Mucosa of rectum (tissue), 2 donors: ENCODE measurements at regions not wholly inside any gene's neighbourhood (a gene's known extent, or its start where the extent isn't known, plus 50 kb on each side); places are given as distances from the start of the nearest gene placed in this dataset.
A peak's percentile ranks its signal among the peaks of the same experiment; 100 is the strongest.

Source experiments
- H3K27ac ChIP-seq, 2 donors: one replicate each; pipeline ENCODE4 v1.7.0; 2013; ENCODE audit warnings: inconsistent platforms in 2 of 2, low read depth in 2 of 2, low read length in 2 of 2
- H3K27me3 ChIP-seq, 2 donors: one replicate each; pipeline ENCODE4 v1.7.0; 2013; ENCODE audit warnings: low read length in 2 of 2; ENCODE audit not compliant: control insufficient read depth in 2 of 2, insufficient read depth in 2 of 2
- H3K36me3 ChIP-seq, 2 donors: one replicate each; pipeline ENCODE4 v1.7.0; 2013; ENCODE audit warnings: low read length in 2 of 2; ENCODE audit not compliant: control insufficient read depth in 2 of 2, insufficient read depth in 2 of 2
- H3K4me1 ChIP-seq, 2 donors: one replicate each; pipeline ENCODE4 v1.7.0; 2013; ENCODE audit warnings: low read length in 2 of 2, mild to moderate bottlenecking in 1 of 2; ENCODE audit not compliant: control insufficient read depth in 2 of 2, insufficient read depth in 2 of 2
- H3K4me3 ChIP-seq, 2 donors: one replicate each; pipeline ENCODE4 v1.7.0; 2013; ENCODE audit warnings: low read length in 2 of 2
- H3K9ac ChIP-seq, 2 donors: one replicate each; pipeline ENCODE4 v1.7.0; 2013; ENCODE audit warnings: low read length in 2 of 2, low read depth in 1 of 2, mild to moderate bottlenecking in 1 of 2
- H3K9me3 ChIP-seq, 2 donors: one replicate each; pipeline ENCODE4 v1.7.0; 2013; ENCODE audit warnings: low read length in 2 of 2; ENCODE audit not compliant: control insufficient read depth in 2 of 2
- donor health status: healthy.
- donor health status: Normal muscosa, but diverticular disease.

DNA sequence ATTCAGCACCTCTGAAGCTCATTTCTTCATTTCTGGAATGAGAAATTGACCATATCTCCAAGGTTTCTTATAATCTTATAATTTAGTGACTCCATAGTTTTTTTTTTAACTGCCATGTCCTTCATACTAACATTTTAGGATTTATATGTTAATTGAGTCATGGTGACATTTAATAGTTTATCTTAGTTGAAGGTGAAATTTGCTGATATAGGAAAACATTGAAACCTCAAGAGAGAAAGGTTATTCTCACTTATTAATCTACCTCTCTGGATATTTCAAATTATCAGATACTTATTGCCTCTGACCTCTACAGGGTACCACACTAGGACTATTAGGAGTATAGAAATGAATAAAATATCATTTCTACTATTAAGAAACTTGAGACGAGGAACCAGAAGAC is 499.0 kb downstream of the NUP35 start:
- Histone ChIP-seq H3K36me3 (no peaks in the 10 kb centered on the region), H3K9ac (no peak overlapping the region), H3K4me1 (no peaks in the 10 kb centered on the region), H3K27me3 (no peaks in the 10 kb centered on the region), H3K4me3 (no peak overlapping the region), H3K27ac (no peak overlapping the region), H3K9me3 (no peaks in the 10 kb centered on the region)

DNA sequence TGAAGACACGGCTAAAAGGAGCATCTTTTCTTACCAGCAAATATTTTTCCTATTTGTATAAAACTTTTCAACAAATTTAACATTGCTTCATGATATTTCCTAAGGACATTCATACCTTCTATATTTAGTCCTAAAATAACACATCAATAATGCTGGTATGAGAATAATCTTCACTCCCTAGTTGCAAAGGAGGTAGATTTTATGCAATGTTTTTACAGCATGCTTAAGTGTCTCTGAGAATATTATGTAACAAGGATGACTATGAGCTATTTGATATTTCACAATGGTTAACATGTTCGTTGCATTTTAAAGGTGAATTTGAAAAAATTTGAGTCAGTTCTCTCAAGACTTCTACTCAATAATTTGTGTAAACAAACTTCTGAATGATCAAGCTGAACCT is 506.7 kb downstream of the NUP35 start:
- Histone ChIP-seq H3K27me3 (no peaks in the 10 kb centered on the region), H3K36me3 (no peaks in the 10 kb centered on the region), H3K4me1 (no peaks in the 10 kb centered on the region), H3K4me3 (no peak overlapping the region), H3K9me3 (no peaks in the 10 kb centered on the region), H3K27ac (no peak overlapping the region), H3K9ac (no peak overlapping the region)

DNA sequence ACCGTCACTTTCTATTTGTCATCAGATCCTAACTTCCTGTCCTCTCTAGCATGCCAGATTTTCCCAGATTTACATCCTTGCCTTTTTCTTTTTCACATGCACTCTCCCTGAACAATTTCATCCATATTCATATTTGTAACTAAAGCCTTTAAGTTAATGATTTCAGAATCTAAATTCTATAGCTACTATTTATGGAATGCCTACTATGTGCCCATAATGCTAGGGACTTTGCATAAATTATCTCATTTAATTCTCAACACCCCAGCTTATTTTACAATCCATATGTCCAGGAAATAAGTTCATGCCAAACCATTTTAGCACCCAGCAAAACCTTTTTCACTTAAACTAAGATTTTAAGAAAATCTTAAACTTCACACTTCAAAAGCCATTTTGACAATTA is 531.9 kb downstream of the NUP35 start:
- Histone ChIP-seq H3K9me3 (no peaks in the 10 kb centered on the region), H3K36me3 (no peaks in the 10 kb centered on the region), H3K9ac (no peak overlapping the region), H3K27me3 (no peaks in the 10 kb centered on the region), H3K4me3 (no peak overlapping the region), H3K27ac (no peak overlapping the region), H3K4me1 (no peaks in the 10 kb centered on the region)

GRCh38 chr2:183665425-183665824 is 541.2 kb downstream of the NUP35 start:
- Histone ChIP-seq H3K27me3 (no peaks in the 10 kb centered on the region), H3K4me3 (peak overlapping the region; percentile 11 to 25), H3K27ac (no peak overlapping the region), H3K9me3 (no peaks in the 10 kb centered on the region), H3K9ac (no peak overlapping the region), H3K4me1 (no peaks in the 10 kb centered on the region), H3K36me3 (no peaks in the 10 kb centered on the region)

- Histone ChIP-seq H3K9ac (no peak overlapping the region), H3K9me3 (no peaks in the 10 kb centered on the region), H3K4me3 (no peak overlapping the region), H3K27ac (no peak overlapping the region), H3K4me1 (no peaks in the 10 kb centered on the region), H3K36me3 (no peaks in the 10 kb centered on the region), H3K27me3 (no peaks in the 10 kb centered on the region)
Measured at GRCh38 chr2:183666031-183666430, 541.8 kb downstream of the NUP35 start.

DNA sequence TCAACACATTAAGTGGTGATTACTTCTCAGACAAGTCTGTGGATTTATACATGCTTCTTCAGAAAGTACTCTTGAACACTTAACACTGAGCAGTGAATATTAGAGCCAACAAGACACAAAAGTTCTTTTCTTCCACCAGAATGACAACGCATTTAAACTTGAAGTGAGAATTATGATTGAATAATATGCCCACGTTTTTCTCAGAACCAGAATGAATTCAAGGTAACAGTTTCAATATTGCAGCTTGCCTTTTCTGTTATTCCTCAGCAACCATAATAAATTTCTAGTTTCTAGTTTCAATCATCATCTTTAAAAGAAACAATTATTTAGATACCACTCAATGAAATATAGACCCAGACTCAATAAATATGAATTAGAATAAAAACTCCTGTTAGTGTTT is 547.0 kb downstream of the NUP35 start:
- Histone ChIP-seq H3K9ac (no peak overlapping the region), H3K4me1 (no peaks in the 10 kb centered on the region), H3K27ac (no peak overlapping the region), H3K27me3 (no peaks in the 10 kb centered on the region), H3K36me3 (no peaks in the 10 kb centered on the region), H3K4me3 (no peak overlapping the region), H3K9me3 (no peaks in the 10 kb centered on the region)

DNA sequence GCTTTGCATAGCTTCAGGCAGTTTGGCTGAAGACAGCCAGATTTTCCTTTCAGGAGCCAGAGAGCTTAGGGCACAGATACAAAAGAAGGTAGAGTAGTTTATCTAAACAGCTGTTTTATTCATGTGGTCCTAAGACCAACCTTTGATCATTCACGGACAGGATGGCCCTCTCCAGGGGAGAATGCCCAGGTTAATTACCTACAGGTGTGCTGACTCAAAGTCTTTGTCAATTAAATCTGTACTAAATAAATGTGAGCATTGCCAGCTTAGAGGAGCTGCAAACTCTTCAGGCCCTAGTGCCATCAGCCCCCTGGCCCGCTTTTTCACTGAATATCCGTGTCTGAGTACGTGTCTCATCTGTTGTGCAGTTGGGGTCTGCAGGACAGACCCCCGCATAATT is 554.7 kb downstream of the NUP35 start:
- H3K27ac ChIP-seq, result no peak overlapping the region
- H3K9ac ChIP-seq, result no peak overlapping the region
- H3K27me3 ChIP-seq, result no peaks in the 10 kb centered on the region
- no peaks in the 10 kb centered on the region for H3K36me3 ChIP-seq
- H3K4me1 ChIP-seq, result no peaks in the 10 kb centered on the region
- H3K9me3 ChIP-seq, result no peaks in the 10 kb centered on the region
- H3K4me3 ChIP-seq, result no peak overlapping the region

- no peaks in the 10 kb centered on the region for H3K27me3 ChIP-seq
- H3K27ac ChIP-seq, result no peak overlapping the region
- H3K9ac ChIP-seq, result no peak overlapping the region
- no peaks in the 10 kb centered on the region for H3K4me1 ChIP-seq
- no peak overlapping the region for H3K4me3 ChIP-seq
- H3K36me3 ChIP-seq, result no peaks in the 10 kb centered on the region
- no peaks in the 10 kb centered on the region for H3K9me3 ChIP-seq
Measured at GRCh38 chr2:183680573-183680972, 556.3 kb downstream of the NUP35 start.

GRCh38 chr2:183684686-183685085 is 560.4 kb downstream of the NUP35 start:
- no peaks in the 10 kb centered on the region for H3K27me3 ChIP-seq
- H3K9ac ChIP-seq, result no peak overlapping the region
- no peak overlapping the region for H3K4me3 ChIP-seq
- no peaks in the 10 kb centered on the region for H3K9me3 ChIP-seq
- H3K27ac ChIP-seq, result no peak overlapping the region
- no peaks in the 10 kb centered on the region for H3K36me3 ChIP-seq
- H3K4me1 ChIP-seq, result no peaks in the 10 kb centered on the region

GRCh38 chr2:183696028-183696427 is 571.8 kb downstream of the NUP35 start:
- Histone ChIP-seq H3K4me1 (no peaks in the 10 kb centered on the region), H3K9ac (no peak overlapping the region), H3K27me3 (no peaks in the 10 kb centered on the region), H3K9me3 (peaks cover 0 to 3% of the 10 kb centered on the region in 2 donors), H3K27ac (no peak overlapping the region), H3K4me3 (no peak overlapping the region), H3K36me3 (no peaks in the 10 kb centered on the region)

- Histone ChIP-seq H3K27me3 (no peaks in the 10 kb centered on the region), H3K4me1 (no peaks in the 10 kb centered on the region), H3K27ac (no peak overlapping the region), H3K9me3 (no peaks in the 10 kb centered on the region), H3K36me3 (no peaks in the 10 kb centered on the region), H3K9ac (no peak overlapping the region), H3K4me3 (no peak overlapping the region)
Measured at GRCh38 chr2:183709829-183710228, 585.6 kb downstream of the NUP35 start.
